ENCODE measurements at regions not wholly inside any gene's neighbourhood (a gene's known extent, or its start where the extent isn't known, plus 50 kb on each side); places are given as distances from the start of the nearest gene placed in this dataset.
"Not testable (repeated sequence)": the region's sequence is repeated elsewhere in the genome, so short reads cannot be mapped to it uniquely, and the experiment has no call there.

DNA sequence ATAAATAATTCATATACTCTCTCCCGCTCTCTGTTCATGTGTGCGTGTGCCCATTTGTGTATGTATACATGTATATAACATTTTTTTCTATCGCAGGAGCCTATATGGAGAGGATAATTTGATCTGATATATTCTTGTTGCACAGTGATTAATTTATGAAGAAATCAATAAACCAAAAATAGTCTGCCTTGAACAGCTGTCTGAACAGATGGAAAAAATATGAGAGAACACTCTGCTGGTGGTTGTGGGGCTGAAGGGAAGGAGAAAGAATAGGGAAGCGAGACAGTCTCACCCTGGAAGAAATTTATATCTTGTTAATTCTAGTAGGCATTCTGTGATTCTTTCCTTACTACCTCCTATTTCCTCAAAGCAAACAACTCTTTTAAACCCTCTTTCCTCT is 96.6 kb upstream of the B3GAT2 start:
- DNase-seq (ENCODE audit: low spot score): no peak

DNA sequence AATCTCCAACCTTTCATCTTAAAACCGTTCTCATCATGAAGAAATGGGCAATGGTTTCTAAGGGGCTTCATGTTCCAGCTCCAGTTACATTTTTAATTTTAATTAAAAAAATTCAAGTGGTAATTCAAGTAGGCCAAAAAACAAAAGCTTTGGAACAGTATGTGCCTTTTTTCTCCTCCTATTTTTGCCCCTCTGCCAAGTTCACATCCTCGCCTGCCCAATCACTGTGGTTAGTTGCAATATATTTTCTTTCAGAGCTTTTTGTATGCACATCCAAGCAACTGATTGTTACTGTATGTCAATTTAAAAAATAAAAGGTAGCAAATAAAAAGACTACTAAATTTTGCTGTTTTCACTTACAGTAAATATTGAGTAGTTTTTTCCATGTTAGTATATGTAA is 99.8 kb upstream of the B3GAT2 start:
- DNase-seq (ENCODE audit: low spot score): no peak

DNA sequence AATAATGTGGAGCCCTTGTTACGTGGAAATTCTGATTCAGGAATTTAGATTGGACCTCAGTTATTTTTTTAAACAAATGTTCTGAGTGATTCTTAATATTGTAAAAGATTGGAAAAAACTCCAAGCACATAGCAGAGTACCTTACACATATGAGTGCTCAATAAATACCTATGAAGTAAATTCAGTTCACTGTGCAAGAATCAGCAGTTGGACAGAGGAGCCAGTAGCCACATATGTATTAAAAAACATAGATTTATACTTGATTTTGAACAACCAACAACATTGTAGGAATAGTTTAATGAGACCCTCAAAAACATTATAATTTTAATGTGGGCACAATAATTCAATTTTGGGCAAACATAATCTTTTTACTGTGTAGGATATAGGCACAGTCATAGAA is 109.3 kb upstream of the B3GAT2 start:
- no peak for DNase-seq (ENCODE audit: low spot score)

DNA sequence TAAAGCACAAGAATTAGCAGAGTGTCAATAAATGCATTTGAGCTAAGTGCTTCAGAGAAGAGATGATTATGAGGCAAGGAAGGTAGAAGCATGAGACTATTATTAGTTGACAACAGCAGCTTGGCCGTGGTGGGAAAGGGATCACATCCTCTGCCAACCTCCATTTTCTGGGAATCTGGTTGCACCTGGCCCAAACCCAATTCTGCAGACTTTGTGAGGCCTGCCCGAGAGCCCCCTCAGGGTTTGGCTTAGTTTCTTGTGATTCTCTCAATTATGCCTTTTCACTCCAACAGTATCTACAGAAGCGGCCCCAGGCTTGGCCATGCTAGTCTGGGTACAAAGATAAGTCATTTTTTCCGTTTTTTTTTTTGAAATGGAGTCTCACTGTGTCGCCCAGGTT is 111.0 kb upstream of the B3GAT2 start:
- no peak for DNase-seq (ENCODE audit: low spot score)

DNA sequence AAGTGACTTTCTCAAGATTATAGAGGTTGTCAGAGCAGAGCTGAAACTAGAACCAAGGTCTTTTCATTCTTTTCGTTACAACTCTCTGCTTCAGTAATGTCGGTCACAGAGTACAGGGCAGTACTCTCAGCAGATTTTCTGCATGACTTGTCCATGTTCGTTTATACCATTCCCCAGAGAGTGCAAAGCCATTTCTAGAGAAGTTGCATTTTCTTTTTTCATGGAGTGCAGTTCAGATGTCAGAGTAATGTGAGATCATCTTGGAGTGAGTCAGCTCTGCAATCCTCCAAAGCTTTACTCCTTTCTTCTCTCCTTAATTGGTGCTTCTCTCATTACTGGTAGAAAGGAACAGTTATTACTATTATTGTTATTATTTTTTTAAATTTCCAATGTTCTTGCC is 115.6 kb upstream of the B3GAT2 start:
- DNase-seq (ENCODE audit: low spot score): no peak

DNA sequence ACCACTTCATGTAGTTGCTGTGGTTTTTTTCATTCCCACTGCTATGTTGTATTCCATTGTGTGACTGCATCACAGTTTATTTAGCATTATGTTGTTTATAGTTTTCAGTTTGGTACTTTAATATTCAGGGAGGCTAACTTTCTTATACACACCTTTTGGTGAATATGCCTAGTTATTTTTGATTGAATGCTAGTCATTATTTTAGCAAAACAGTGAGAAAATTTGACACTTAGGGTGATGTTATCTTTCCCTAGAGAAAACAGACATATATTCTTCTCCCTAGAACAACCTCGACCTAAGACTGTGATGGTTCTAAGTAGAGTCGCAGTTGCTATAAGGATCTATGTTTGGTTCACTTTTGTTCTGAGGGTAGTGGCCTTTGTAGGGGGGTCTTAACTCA is 120.8 kb upstream of the B3GAT2 start:
- no peak for DNase-seq (ENCODE audit: low spot score)

DNA sequence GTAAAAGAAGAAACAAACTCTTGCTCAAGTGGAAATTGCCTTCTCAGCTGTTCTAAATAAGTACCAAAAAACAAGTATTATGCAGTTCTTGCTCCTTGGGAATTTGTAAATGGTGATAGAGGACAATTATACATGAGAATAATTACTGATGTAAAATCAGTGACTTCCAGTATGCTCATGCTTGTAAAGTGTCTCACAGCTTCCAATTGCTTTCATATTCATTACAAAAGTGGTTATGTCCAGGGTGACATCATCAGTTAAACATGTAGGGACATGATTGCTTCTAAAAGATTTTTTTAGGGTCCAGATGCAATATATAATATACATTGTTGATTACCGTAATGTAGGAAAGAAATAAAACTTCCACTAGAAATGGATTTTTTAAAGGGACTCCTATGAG is 122.8 kb upstream of the B3GAT2 start:
- no peak for DNase-seq (ENCODE audit: low spot score)

DNA sequence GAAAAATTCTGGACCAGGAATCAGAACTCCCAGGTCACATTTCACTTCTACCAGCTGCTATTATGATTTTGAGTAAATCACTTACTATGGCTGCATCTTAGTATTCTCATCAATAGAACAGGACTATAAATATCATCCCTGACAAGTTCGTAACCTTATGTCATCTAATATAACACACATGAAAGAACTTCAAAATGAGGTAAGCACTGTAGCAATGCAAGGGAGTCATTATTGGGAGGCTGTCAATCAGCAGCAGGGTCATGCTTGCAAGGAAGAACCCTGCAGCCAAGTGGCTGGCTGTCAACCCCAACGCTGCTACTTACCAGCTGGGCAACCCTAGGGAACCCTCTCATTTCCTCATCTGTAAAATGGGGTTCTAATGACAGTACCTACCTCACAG is 123.3 kb upstream of the B3GAT2 start:
- no peak for DNase-seq (ENCODE audit: low spot score)

DNA sequence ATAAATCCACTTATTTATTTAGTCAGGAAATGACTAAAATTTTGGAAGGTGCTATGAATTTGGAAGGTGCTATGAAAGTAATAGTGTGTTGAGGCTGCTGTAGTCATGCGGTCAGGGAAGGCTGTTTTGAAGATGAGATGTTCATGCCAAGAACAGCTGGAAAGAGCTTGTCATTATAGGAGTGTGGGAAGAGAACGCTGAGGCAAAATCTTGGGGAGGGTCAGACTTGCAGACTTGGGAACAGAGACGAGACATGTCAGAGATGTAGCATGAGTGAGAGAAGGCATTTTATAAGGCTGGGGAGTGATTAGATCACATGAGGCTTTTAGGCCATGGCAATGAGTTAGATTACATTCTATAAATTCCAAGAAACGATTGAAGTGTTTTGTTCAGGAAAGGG is 124.0 kb upstream of the B3GAT2 start:
- DNase-seq (ENCODE audit: low spot score): no peak

DNA sequence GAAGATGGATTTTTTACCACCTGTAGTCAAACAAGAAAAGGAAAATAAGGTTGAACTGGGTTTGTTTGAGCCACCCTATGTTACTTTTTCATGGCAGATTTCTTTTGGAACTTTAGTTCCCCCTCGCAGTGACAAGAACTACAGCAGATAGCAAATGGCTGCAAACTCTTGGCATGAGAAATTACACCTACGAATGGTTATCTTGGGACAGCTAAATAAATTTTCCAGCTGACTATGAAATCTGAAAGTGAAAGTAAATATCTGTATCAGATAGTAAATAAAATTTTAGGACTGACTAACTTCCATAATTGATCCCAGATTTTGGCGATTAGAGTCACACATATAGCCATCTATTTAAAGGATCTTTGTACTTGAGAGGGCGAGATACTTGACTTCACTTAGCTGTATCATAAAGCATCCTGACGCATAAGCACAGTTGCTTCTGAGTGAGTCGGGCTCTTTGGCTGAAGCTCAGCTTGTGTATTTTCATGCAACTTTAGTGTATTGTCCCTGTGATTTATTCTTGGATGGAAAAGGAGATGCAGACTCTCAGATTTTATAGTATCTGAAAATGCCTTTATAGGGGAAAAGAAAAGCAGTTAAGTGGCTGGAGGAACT is 125.3 kb upstream of the B3GAT2 start:
- DNase-seq (ENCODE audit: low spot score): no peak

DNA sequence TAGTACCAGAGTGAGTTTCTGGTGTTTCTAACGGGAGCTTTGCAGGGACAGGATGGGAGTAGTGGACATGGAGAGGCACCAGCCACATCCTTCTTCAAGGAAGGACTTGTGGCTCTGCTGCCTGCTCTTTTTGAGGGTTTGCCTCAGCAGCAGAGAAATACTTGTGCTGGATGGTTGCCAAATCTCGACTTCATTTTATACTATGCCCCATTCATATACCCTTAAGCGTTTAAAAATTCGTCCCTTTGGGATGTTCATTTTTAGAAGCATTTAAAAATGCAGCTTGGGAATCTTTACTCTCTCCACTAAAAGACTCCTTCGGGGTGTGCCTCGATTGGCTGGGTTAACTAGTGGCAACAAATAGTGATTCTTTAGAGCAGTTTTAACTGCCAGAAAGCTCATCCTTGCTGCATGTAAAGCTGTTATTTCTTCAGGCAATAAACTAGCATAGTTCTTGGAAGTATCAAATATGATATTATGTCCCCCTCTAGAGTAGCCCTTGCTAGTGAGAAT is 126.5 kb upstream of the B3GAT2 start:
- no peak for DNase-seq (ENCODE audit: low spot score)

DNA sequence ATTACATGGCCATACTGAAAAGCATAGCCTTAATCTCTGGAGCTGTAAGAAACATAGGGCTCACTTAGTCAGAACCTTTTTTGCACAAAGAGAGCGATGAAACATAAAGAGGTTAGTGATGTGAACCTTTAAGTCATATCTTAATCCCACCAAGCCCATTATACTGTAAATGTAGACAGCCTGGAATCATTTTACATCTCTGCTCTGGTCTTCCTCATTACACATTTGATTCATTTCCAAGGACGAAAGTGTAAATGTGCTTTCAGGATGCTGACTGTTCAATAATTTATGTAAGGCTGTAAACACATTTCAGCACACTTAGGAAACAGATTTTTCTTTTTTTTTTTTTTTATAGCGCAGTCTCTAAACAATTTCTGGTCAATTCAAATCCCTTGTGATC is 131.3 kb upstream of the B3GAT2 start:
- no peak for DNase-seq (ENCODE audit: low spot score)

DNA sequence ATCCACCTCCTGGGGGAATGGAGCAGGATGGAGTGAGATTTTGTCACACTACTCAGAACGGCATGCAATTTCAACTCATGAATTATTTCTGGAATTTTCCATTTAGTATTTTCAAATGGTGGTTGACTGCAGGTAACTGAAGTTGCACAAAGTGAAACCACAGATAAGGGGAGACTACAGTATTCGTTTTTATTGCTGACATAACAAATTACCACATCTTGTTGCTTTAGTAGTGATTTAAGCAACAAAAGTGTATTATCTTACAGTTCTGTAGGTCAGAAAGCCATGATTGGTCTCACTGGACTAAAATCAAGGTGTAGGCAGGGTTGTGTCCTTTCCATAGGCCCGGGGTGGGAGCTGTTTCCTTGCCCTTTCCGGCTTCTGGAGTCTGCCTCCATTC is 133.4 kb upstream of the B3GAT2 start:
- DNase-seq (ENCODE audit: low spot score): no peak

DNA sequence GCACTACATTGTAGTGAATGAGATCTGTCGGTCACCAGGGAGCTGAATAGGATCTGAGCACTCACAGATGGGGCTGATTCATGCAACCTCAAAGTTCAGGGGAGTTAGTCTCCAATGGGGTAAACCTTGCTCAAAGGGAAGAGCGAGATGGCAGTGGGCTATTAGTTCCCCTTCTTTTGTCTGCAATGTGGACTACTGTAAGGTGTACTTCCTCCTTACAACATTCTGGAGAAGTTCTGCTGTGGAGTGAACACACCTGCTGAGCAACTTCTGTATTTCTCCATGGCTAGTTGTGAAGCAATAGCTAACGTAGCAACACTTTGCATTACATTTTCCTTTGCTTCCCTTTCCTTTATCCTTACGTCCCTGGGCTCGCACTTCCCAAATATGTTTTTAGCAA is 134.3 kb upstream of the B3GAT2 start:
- DNase-seq (ENCODE audit: low spot score): no peak

DNA sequence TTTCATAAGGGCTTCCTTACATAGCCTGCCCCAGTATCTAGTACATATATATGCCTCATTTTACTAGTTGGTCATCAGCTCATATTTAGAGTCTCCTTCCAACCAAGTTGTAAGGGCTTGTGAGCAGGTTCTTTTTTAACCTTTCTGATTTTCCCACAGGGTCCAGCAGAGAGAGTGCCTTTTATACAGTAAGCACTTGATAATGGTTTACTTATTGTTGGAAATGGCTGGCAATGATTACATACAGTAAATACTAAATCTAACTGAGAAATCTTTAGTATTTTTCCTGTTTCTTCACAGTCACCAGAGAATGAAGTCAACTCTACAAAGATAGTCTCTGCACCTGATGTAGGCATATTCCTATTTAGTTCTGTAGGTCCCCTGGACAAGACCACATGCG is 135.1 kb upstream of the B3GAT2 start:
- DNase-seq (ENCODE audit: low spot score): no peak

DNA sequence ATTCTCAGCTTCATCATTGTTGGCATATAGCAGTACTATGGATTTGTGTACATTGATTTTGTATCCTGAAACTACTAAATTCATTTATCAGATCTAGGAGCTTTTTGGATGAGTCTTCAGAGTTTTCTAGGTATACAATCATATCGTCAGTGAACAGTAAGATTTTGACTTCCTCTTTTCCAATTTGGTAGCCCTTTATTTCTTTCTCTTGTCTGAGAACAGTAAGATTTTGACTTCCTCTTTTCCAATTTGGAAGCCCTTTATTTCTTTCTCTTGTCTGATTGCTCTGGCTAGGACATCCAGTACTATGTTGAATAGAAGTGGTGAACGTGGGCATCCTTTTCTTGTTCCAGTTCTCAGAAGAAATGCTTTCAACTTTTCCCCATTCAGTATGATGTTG is 140.4 kb upstream of the B3GAT2 start:
- DNase-seq (ENCODE audit: low spot score): not testable (repeated sequence)

DNA sequence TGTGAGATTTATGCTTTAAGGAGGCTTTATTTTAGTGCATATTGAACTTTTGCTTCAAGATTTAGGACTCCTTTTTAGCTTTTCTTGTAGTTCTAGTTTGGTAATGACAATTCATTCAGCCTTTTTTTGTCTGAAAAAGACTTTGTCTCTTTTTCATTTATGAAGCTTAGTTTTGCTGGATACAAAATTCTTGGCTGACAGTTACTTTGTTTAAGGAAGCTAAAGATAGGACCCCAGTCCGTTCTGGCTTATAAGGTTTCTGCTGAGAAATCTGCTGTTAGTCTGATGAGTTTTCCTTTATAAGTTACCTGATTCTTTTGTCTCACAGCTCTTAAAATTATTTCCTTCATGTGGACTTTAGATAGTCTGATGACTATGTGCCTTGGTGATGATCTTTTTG is 142.8 kb upstream of the B3GAT2 start:
- no peak for DNase-seq (ENCODE audit: low spot score)

DNA sequence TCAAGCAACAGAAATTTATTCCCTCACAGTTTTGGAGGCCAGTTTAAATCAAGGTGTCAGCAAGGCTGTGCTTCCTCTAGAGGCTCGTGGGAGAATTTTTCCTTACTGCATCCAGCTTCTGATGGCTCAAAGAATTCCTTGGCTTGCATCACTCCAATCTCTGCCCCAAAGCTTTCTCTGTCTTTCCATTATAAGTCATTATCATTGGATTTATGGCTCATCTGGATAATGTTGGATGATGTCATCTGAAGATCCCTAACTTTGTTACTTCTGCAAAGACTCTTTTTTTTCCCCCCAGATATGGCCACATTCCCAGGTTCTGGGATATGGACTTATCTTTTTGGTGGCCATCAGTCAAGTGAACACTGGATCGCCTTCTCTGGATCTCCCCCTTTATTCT is 146.3 kb upstream of the B3GAT2 start:
- DNase-seq (ENCODE audit: low spot score): no peak

DNA sequence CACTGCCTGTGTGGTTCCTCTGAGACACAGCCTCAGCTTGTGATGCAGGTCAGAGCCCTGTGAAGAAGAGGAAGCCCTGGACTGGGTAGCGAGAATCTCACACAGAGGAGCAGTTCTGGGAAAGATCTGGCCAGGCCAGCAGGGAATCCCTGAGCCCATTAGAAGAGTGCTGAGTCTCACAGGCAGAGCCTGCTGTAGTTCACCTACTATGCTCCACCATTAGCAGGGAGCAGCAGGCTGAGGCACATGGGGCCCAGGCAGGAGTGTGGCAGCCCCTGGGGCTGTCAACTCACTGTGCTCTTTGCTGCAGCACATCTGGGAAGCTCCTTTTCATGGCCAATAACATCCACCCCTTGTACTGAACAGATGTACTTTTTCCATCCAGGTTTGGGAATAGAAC is 146.8 kb upstream of the B3GAT2 start:
- no peak for DNase-seq (ENCODE audit: low spot score)

DNA sequence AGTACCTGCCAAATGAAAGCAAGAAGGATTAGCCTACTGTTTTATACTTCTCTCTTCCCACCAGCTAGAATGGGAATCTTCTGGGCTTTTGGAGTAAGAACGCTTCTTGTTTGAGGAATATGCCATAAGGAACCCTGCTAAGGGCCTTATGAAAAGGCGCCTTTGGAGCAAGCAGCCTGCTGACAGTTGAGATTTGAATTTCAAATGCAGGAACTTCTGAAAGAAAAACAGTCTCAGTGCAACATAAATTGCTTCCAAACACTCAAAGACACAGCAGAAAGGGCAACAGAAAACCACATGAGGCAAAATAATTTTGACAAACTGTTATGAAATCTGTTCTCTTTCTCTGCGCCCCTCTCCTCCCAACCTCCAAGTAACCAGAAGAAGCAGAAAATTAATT is 149.4 kb upstream of the B3GAT2 start:
- DNase-seq (ENCODE audit: low spot score): no peak

DNA sequence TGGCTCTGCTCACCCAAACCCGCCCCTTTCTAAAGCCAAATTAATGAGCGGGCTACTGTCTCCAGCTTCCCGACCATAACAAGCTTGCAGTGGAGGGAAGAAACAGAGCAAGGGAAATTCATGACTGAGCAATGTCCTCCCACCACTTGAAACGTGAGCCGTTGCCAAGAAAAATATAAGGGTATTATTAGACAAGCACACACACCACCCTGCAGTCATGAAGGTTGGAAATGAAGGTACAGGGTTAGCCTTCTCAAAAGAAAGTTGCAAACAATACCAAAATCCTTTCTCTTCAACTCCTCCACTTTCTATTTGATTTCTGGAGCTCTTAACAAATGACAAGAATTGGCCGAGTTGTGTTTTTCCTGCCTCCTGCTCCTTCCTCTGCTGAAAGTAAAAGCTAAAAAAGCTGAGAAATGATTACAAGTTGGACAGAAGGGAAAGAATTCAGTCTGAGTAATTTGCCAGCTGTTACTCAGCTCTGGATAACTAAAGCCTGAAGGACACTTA is 151.1 kb upstream of the B3GAT2 start:
- no peak for DNase-seq (ENCODE audit: low spot score)

DNA sequence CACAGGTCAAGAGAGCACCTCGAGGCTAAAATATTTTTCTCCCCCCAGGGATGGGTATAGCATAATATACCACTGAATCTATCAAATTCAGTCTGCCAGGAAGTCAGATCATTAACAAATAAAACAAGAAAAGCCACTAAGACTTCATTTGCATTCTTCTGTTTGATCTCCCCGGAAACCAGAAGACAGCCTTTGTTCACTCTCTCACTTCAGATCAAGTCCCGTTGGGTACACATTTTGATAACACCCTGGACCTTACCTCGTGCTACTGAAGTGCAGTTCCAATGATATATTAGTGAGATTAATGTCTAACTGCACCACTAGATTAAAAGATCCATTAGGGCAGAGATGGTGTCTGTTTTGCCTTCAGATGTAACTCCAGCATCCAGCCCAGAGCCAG is 157.7 kb upstream of the B3GAT2 start:
- no peak for DNase-seq (ENCODE audit: low spot score)

DNA sequence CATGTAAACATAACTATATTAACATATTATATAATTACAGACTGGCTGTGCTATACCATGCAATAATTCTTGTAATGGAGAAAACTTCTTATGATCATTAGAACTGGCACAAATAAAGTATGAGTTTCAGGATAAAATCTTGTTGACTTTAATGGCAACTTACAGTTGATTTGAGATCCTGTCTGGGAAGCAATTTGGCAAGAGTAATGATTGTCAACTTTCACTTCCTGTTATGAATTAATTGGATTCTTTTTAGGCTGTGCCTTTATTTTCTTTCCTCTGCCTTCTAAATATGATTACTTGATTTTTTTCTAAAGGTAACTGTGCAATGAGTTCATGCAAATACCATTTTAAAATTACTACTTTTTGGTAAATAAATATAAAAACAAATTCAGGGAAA is 158.1 kb upstream of the B3GAT2 start:
- DNase-seq (ENCODE audit: low spot score): no peak

DNA sequence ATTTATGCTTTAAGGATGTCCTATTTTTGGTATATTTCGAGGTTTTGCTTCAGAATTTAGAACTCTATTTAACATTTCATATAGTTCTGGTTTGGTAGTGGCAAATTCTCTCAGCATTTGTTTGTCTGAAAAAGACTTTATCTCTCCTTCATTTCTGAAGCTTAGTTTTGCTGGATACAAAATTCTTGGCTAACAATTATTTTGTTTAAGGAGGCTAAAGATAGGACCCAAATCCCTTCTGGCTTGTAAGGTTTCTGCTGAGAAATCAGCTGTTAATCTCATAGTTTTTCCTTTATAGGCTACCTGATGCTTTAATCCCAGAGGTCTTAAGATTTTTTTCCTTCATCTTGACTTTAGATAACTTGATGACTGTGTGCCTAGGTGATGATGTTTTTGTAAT is 162.7 kb upstream of the B3GAT2 start:
- no peak for DNase-seq (ENCODE audit: low spot score)
